B cell (primary cell): ENCODE measurements at regions not wholly inside any gene's neighbourhood (a gene's known extent, or its start where the extent isn't known, plus 50 kb on each side); places are given as distances from the start of the nearest gene placed in this dataset.

Experiments
- ATAC-seq: fragments of 200-7000 bp; cut with Tn5 transposase; one replicate; pipeline ENCODE4 v1.10.0; 2021; ENCODE audit warnings: low read depth, mild to moderate bottlenecking, moderate number of reproducible peaks, moderate library complexity
- CTCF ChIA-PET: fragments of 350-600 bp; sonication (Branson Sonifier 250); formaldehyde crosslinking; loops from one replicate; lab custom pipeline; 2021; ENCODE audit warnings: antibody characterized with exemption, inconsistent platforms; lab: Charles Lee
- POLR2A ChIA-PET: fragments of 350-600 bp; sonication (Branson Sonifier 250); formaldehyde crosslinking; loops from one replicate; lab custom pipeline; 2021; ENCODE audit warnings: antibody characterized with exemption; lab: Charles Lee
- DNase-seq: peaks from one replicate; pipeline ENCODE4 v3.0.0; 2013
- H2AFZ ChIP-seq: 2 replicates; pipeline ENCODE4 v1.6.1; 2012; ENCODE audit warnings: mild to moderate bottlenecking, low read depth, low read length; ENCODE audit not compliant: insufficient read depth, poor library complexity, severe bottlenecking
- H3K27ac ChIP-seq, 2 donors: 1 replicate in 1 of 2; 2 replicates in 1 of 2; pipeline ENCODE4 v1.5.1; 2012 to 2013; ENCODE audit warnings: low read length in 2 of 2, mild to moderate bottlenecking in 2 of 2, moderate library complexity in 1 of 2
- H3K27me3 ChIP-seq, 4 experiments: fragments of 200-600 bp in 1 of 4; sonication (generic) in 1 of 4; replicated peaks in 1 of 4; 1 replicate in 2 of 4; 2 replicates in 2 of 4; pipeline versions ENCODE4 v1.6.1 to v1.7.0; 2013 to 2016; ENCODE audit warnings: low read length in 3 of 4, mild to moderate bottlenecking in 2 of 4, mixed read lengths in 1 of 4, moderate library complexity in 1 of 4; ENCODE audit not compliant: insufficient read depth in 4 of 4, control insufficient read depth in 3 of 4; ENCODE audit errors: control extremely low read depth in 1 of 4
- H3K36me3 ChIP-seq, 2 experiments: replicated peaks in 1 of 2; 1 replicate in 1 of 2; 2 replicates in 1 of 2; pipeline versions ENCODE4 v1.6.1 to v1.7.1; 2013; ENCODE audit warnings: low read length in 1 of 2; ENCODE audit not compliant: insufficient read depth in 2 of 2, control insufficient read depth in 1 of 2; ENCODE audit errors: control extremely low read depth in 1 of 2, extremely low read depth in 1 of 2
- H3K4me1 ChIP-seq, 2 donors: fragments of 200-600 bp in 1 of 2; sonication (generic) in 1 of 2; 1 replicate in 1 of 2; 2 replicates in 1 of 2; pipeline versions ENCODE4 v1.5.1 to v1.6.1; 2013 to 2017; ENCODE audit warnings: low read length in 2 of 2; ENCODE audit not compliant: control insufficient read depth in 2 of 2, insufficient read depth in 2 of 2
- H3K4me2 ChIP-seq: replicated peaks from 2 replicates; pipeline ENCODE3; 2012; ENCODE audit warnings: mild to moderate bottlenecking, low read depth, low read length; ENCODE audit not compliant: poor library complexity, severe bottlenecking
- H3K4me3 ChIP-seq, 5 experiments: fragments of 200-600 bp in 1 of 5; sonication (generic) in 1 of 5; 1 replicate in 3 of 5; 2 replicates in 2 of 5; pipeline versions ENCODE4 v1.5.1 to v1.7.0; 2011 to 2016; ENCODE audit warnings: low read length in 4 of 5, mild to moderate bottlenecking in 4 of 5, low read depth in 2 of 5, control low read depth in 1 of 5, moderate library complexity in 1 of 5; ENCODE audit not compliant: insufficient read depth in 1 of 5; ENCODE audit errors: control extremely low read depth in 1 of 5, extremely low read depth in 1 of 5
- H3K79me2 ChIP-seq: fragments of 200-600 bp; sonication (generic); one replicate; pipeline ENCODE4 v1.6.0; 2016; ENCODE audit warnings: low read length; ENCODE audit not compliant: control insufficient read depth, insufficient read depth
- H3K9ac ChIP-seq: fragments of 200-600 bp; sonication (generic); 2 replicates; pipeline ENCODE4 v1.6.1; 2017; ENCODE audit warnings: mild to moderate bottlenecking, low read length, moderate library complexity
- H3K9me3 ChIP-seq, 3 donors: one replicate each; pipeline versions ENCODE4 v1.6.1 to v1.7.1; 2013; ENCODE audit warnings: low read length in 2 of 3; ENCODE audit not compliant: control insufficient read depth in 2 of 3, insufficient read depth in 1 of 3; ENCODE audit errors: control extremely low read depth in 1 of 3
- H4K20me1 ChIP-seq: 2 replicates; pipeline ENCODE4 v1.6.0; 2012; ENCODE audit warnings: mild to moderate bottlenecking, low read length; ENCODE audit not compliant: insufficient read depth, control insufficient read depth, poor library complexity, severe bottlenecking
- H3K27ac Mint-ChIP-seq: one replicate; pipeline ENCODE4 v1.8.0; 2021; ENCODE audit warnings: mixed read lengths
- H3K27me3 Mint-ChIP-seq: one replicate; pipeline ENCODE4 v1.8.0; 2021; ENCODE audit warnings: mixed read lengths
- H3K4me1 Mint-ChIP-seq: one replicate; pipeline ENCODE4 v1.8.0; 2021; ENCODE audit warnings: mixed read lengths
- H3K4me3 Mint-ChIP-seq: one replicate; pipeline ENCODE4 v1.8.0; 2021; ENCODE audit warnings: mixed read lengths
- H3K9me3 Mint-ChIP-seq: one replicate; pipeline ENCODE4 v1.8.0; 2022; ENCODE audit warnings: mixed read lengths; ENCODE audit not compliant: insufficient read depth
- CTCF ChIP-seq: fragments of 200-600 bp; IDR thresholded peaks from one replicate; pipeline ENCODE4 v1.8.0; 2022; ENCODE audit warnings: antibody characterized with exemption, mild to moderate bottlenecking
- EZH2 ChIP-seq: IDR thresholded peaks from 2 replicates; pipeline ENCODE4 v1.6.1; 2012; ENCODE audit warnings: borderline replicate concordance, low read depth, mild to moderate bottlenecking, moderate library complexity, low read length; ENCODE audit not compliant: insufficient read depth, poor library complexity, severe bottlenecking
- WGBS: methylation state at CpG from one replicate; pipeline ENCODE4 v1.1.5; 2013; ENCODE audit warnings: missing lambda C conversion rate; ENCODE audit not compliant: insufficient coverage; 5-methylcytosine and 5-hydroxymethylcytosine counted together
- intact Hi-C: fragments of 100-400 bp; cut with micrococcal nuclease; formaldehyde crosslinking; loops from one replicate; pipeline ENCODE4 v1.10.0; 2022

- ChIA-PET CTCF (no interaction called here), POLR2A (no interaction called here)
- 96% methylated on average over 9 of the region's 9 CpGs for WGBS
- Mint-ChIP-seq H3K4me3 (no peak overlapping the region), H3K27me3 (peaks cover 36% of the 10 kb centered on the region), H3K9me3 (no peaks in the 10 kb centered on the region), H3K27ac (no peak overlapping the region), H3K4me1 (no peaks in the 10 kb centered on the region)
- TF ChIP-seq EZH2 (no peak), CTCF (no peak)
- DNase-seq (no peak), ATAC-seq (no peak)
- Histone ChIP-seq H3K4me1 (no peaks in the 10 kb centered on the region), H3K9ac (no peak overlapping the region), H3K79me2 (no peaks in the 10 kb centered on the region), H4K20me1 (no peaks in the 10 kb centered on the region), H3K9me3 (no peaks in the 10 kb centered on the region), H3K27ac (no peak overlapping the region), H2AFZ (no peak overlapping the region), H3K27me3 (peaks cover 0 to 13% (median 3%) of the 10 kb centered on the region in 4 experiments), H3K4me3 (no peak overlapping the region), H3K4me2 (no peak overlapping the region), H3K36me3 (no peaks in the 10 kb centered on the region)
- intact Hi-C loops = no loop called here
These were observed 89.4 kb upstream of the LEP start for GRCh38 chr7:128151635-128152034.

GRCh38 chr7:128152721-128153120, 88.4 kb upstream of the LEP start:
- ChIA-PET CTCF (interaction anchor here (0.6 kb wide), 1 partner anchor 1407 kb away, joined by 3 read pairs; no protein-coding TSS in a partner anchor), POLR2A (no interaction called here)
- ATAC-seq = no peak
- TF ChIP-seq CTCF = no peak
- intact Hi-C loops = no loop called here
- H3K79me2 ChIP-seq = no peaks in the 10 kb centered on the region
- no peaks in the 10 kb centered on the region for H4K20me1 ChIP-seq
- no peak for DNase-seq
- WGBS = 86% methylated on average over 5 of the region's 6 CpGs
- H3K4me3 Mint-ChIP-seq = no peak overlapping the region
- H3K4me1 ChIP-seq = no peaks in the 10 kb centered on the region
- H3K27me3 ChIP-seq = peaks cover 0 to 13% (median 3%) of the 10 kb centered on the region in 4 experiments
- H3K4me3 ChIP-seq = no peak overlapping the region
- no peaks in the 10 kb centered on the region for H3K36me3 ChIP-seq
- H3K27me3 Mint-ChIP-seq = peaks cover 33% of the 10 kb centered on the region
- no peaks in the 10 kb centered on the region for H3K9me3 Mint-ChIP-seq
- H3K27ac Mint-ChIP-seq = no peak overlapping the region
- H3K4me2 ChIP-seq = no peak overlapping the region
- no peaks in the 10 kb centered on the region for H3K4me1 Mint-ChIP-seq
- H3K9me3 ChIP-seq = no peaks in the 10 kb centered on the region
- H3K9ac ChIP-seq = no peak overlapping the region
- H3K27ac ChIP-seq = no peak overlapping the region
- H2AFZ ChIP-seq = no peak overlapping the region
